ENCODE measurements at regions not wholly inside any gene's neighbourhood (a gene's known extent, or its start where the extent isn't known, plus 50 kb on each side); places are given as distances from the start of the nearest gene placed in this dataset.
"Not testable (repeated sequence)": the region's sequence is repeated elsewhere in the genome, so short reads cannot be mapped to it uniquely, and the experiment has no call there.

- Histone ChIP-seq H3K4me1 (no peaks in the 10 kb centered on the region), H3K9me3 (no peaks in the 10 kb centered on the region), H3K27ac (no peak overlapping the region), H3K4me3 (no peak overlapping the region), H3K36me3 (no peaks in the 10 kb centered on the region), H3K27me3 (no peaks in the 10 kb centered on the region)
- WGBS, result 63% methylated on average over 3 of the region's 3 CpGs
- TF ChIP-seq EP300 (IDR thresholded peaks at IDR 0.05) (no peak), CTCF (IDR thresholded peaks at IDR 0.05) (no peak), POLR2AphosphoS5 (IDR thresholded peaks at IDR 0.05) (no peak), POLR2A (IDR thresholded peaks at IDR 0.05) (no peak)
- no peak for DNase-seq (ENCODE audit: low spot score in 2 of 2)
Measured at GRCh38 chr3:59180006-59180405, 130.2 kb upstream of the CFAP20DC start.

- no peaks in the 10 kb centered on the region for H3K9me3 ChIP-seq
- H3K36me3 ChIP-seq, result no peaks in the 10 kb centered on the region
- no peak overlapping the region for H3K27ac ChIP-seq
- H3K4me3 ChIP-seq, result no peak overlapping the region
- no peak for DNase-seq (ENCODE audit: low spot score in 2 of 2)
- H3K27me3 ChIP-seq, result no peaks in the 10 kb centered on the region
- no peaks in the 10 kb centered on the region for H3K4me1 ChIP-seq
- TF ChIP-seq EP300 (IDR thresholded peaks at IDR 0.05) (no peak), CTCF (IDR thresholded peaks at IDR 0.05) (no peak), POLR2A (IDR thresholded peaks at IDR 0.05) (no peak), POLR2AphosphoS5 (IDR thresholded peaks at IDR 0.05) (no peak)
Measured at GRCh38 chr3:59178698-59179097, 128.9 kb upstream of the CFAP20DC start.

DNA sequence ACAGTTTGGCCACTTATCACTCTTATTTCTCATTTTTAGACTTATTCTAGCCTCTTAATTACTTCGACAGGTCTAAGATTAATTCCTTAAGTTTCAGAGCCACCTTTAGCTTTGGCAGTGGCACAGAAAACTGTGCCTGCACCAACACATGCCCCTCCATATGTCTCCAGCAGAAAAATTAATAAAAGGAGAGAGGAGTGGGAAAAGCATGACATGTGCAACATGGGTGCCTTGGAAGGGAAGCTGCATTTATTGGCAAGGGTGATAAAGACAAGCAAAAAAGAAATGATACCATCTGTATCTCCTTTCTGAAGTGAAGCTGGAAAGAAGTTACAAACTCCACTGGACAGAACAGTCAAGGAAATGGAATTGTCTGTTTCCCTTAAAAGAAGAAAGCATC is 121.7 kb upstream of the CFAP20DC start:
- WGBS, result 91% methylated on average over 1 of the region's 1 CpG
- TF ChIP-seq EP300 (IDR thresholded peaks at IDR 0.05) (no peak), CTCF (IDR thresholded peaks at IDR 0.05) (no peak), POLR2AphosphoS5 (IDR thresholded peaks at IDR 0.05) (no peak), POLR2A (IDR thresholded peaks at IDR 0.05) (no peak)
- no peaks in the 10 kb centered on the region for H3K9me3 ChIP-seq
- no peak overlapping the region for H3K4me3 ChIP-seq
- no peaks in the 10 kb centered on the region for H3K4me1 ChIP-seq
- H3K36me3 ChIP-seq, result no peaks in the 10 kb centered on the region
- no peak for DNase-seq (ENCODE audit: low spot score in 2 of 2)
- no peaks in the 10 kb centered on the region for H3K27me3 ChIP-seq
- no peak overlapping the region for H3K27ac ChIP-seq

DNA sequence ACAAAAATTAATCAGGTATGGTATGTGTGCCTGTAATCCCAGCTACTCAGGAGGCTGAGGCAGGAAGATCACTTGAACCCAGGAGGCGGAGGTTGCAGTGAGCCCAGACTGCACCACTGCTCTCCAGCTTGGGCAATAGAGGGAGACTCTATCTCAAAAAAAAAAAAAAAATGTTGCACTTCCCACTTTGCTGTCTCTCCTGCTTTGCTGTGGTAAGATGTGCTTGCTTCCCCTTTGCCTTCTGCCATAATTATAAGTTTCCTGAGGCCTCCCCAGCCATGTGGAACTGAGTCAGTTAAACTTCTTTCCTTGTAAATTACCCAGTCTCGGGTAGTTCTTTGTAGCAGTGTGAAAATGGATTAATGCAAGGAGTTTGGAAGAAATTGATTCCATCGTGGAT is 120.3 kb upstream of the CFAP20DC start:
- not testable (repeated sequence) for DNase-seq (ENCODE audit: low spot score in 2 of 2); H3K27me3 ChIP-seq; H3K27ac ChIP-seq; H3K4me3 ChIP-seq; H3K4me1 ChIP-seq; H3K9me3 ChIP-seq; H3K36me3 ChIP-seq
- WGBS, result 91% methylated on average over 3 of the region's 3 CpGs

- Histone ChIP-seq H3K27me3 (no peaks in the 10 kb centered on the region), H3K4me3 (no peak overlapping the region), H3K36me3 (no peaks in the 10 kb centered on the region), H3K4me1 (no peaks in the 10 kb centered on the region), H3K9me3 (no peaks in the 10 kb centered on the region), H3K27ac (no peak overlapping the region)
- no peak for DNase-seq (ENCODE audit: low spot score in 2 of 2)
- TF ChIP-seq POLR2AphosphoS5 (IDR thresholded peaks at IDR 0.05) (no peak), POLR2A (IDR thresholded peaks at IDR 0.05) (no peak), EP300 (IDR thresholded peaks at IDR 0.05) (no peak), CTCF (IDR thresholded peaks at IDR 0.05) (no peak)
- WGBS, result 88% methylated on average over 1 of the region's 1 CpG
Measured at GRCh38 chr3:59167756-59168155, 117.9 kb upstream of the CFAP20DC start.

- DNase-seq (ENCODE audit: low spot score in 2 of 2), result no peak
- H3K4me3 ChIP-seq, result no peak overlapping the region
- H3K27ac ChIP-seq, result no peak overlapping the region
- H3K27me3 ChIP-seq, result no peaks in the 10 kb centered on the region
- no peak for TF ChIP-seq POLR2AphosphoS5 (IDR thresholded peaks at IDR 0.05)
- no peak for TF ChIP-seq EP300 (IDR thresholded peaks at IDR 0.05)
- TF ChIP-seq POLR2A (IDR thresholded peaks at IDR 0.05), result no peak
- TF ChIP-seq CTCF (IDR thresholded peaks at IDR 0.05), result no peak
- H3K4me1 ChIP-seq, result no peaks in the 10 kb centered on the region
- H3K36me3 ChIP-seq, result no peaks in the 10 kb centered on the region
- 89% methylated on average over 2 of the region's 2 CpGs for WGBS
- H3K9me3 ChIP-seq, result no peaks in the 10 kb centered on the region
Measured at GRCh38 chr3:59163953-59164352, 114.1 kb upstream of the CFAP20DC start.
